DOHH2 (cell line): ENCODE measurements at regions not wholly inside any gene's neighbourhood (a gene's known extent, or its start where the extent isn't known, plus 50 kb on each side); places are given as distances from the start of the nearest gene placed in this dataset.

Experiments used
- H3F3A ChIP-seq: fragments of 200-600 bp; sonication (generic), shearing (Covaris generic); 2 replicates; pipeline ENCODE4 v1.6.0; 2016; ENCODE audit warnings: antibody characterized with exemption, mild to moderate bottlenecking; ENCODE audit not compliant: control insufficient read depth, insufficient read depth
- H3K27ac ChIP-seq: fragments of 200-600 bp; sonication (generic); 2 replicates; pipeline ENCODE4 v1.5.1; 2014; ENCODE audit warnings: low read depth, mild to moderate bottlenecking, low read length, moderate library complexity
- H3K27me3 ChIP-seq: fragments of 200-600 bp; sonication (generic); 2 replicates; pipeline ENCODE4 v1.6.1; 2014; ENCODE audit warnings: mild to moderate bottlenecking, low read length, mixed read lengths; ENCODE audit not compliant: control insufficient read depth
- H3K36me3 ChIP-seq: fragments of 200-600 bp; sonication (generic); 2 replicates; pipeline ENCODE4 v1.6.1; 2014; ENCODE audit warnings: mild to moderate bottlenecking, low read length, moderate library complexity, mixed read lengths; ENCODE audit not compliant: control insufficient read depth
- H3K4me1 ChIP-seq: fragments of 200-600 bp; sonication (generic); 2 replicates; pipeline ENCODE4 v1.6.1; 2014; ENCODE audit warnings: mild to moderate bottlenecking, low read length, mixed read lengths; ENCODE audit not compliant: control insufficient read depth
- H3K4me2 ChIP-seq: fragments of 200-600 bp; sonication (generic); 2 replicates; pipeline ENCODE4 v1.6.0; 2014; ENCODE audit warnings: mild to moderate bottlenecking, low read length, moderate library complexity
- H3K4me3 ChIP-seq: fragments of 200-600 bp; sonication (generic); 2 replicates; pipeline ENCODE4 v1.5.1; 2014; ENCODE audit warnings: mild to moderate bottlenecking, low read length, mixed read lengths
- H3K79me2 ChIP-seq: fragments of 200-600 bp; sonication (generic); 2 replicates; pipeline ENCODE4 v1.6.1; 2014; ENCODE audit warnings: mild to moderate bottlenecking, low read length, mixed read lengths; ENCODE audit not compliant: control insufficient read depth
- H3K9me2 ChIP-seq: fragments of 200-600 bp; sonication (generic); replicated peaks from 2 replicates; pipeline ENCODE4 v1.6.1; 2014; ENCODE audit warnings: mild to moderate bottlenecking, low read length, mixed read lengths; ENCODE audit not compliant: control insufficient read depth
- H3K9me3 ChIP-seq: fragments of 200-600 bp; sonication (generic); 2 replicates; pipeline ENCODE4 v1.6.1; 2014; ENCODE audit warnings: antibody characterized with exemption, low read length, mixed read lengths; ENCODE audit not compliant: control insufficient read depth, insufficient read depth
- H4K20me1 ChIP-seq: fragments of 200-600 bp; sonication (generic); 2 replicates; pipeline ENCODE4 v1.6.0; 2014; ENCODE audit warnings: low read depth, mild to moderate bottlenecking, antibody characterized with exemption, low read length, moderate library complexity; ENCODE audit not compliant: control insufficient read depth, insufficient read depth
- CTCF ChIP-seq: fragments of 200-600 bp; sonication (generic); IDR thresholded peaks from one replicate; pipeline ENCODE4 v1.5.1; 2014; ENCODE audit warnings: antibody characterized with exemption, mild to moderate bottlenecking, low read depth, low read length; ENCODE audit not compliant: poor library complexity, severe bottlenecking
- EZH2phosphoT487 ChIP-seq: fragments of 200-600 bp; sonication (generic); IDR thresholded peaks from 2 replicates; pipeline ENCODE4 v1.6.1; 2017; ENCODE audit warnings: borderline replicate concordance, mild to moderate bottlenecking, antibody characterized with exemption, low read length, moderate library complexity, mixed read lengths

- Histone ChIP-seq H3K4me3 (no peak overlapping the region), H3K27me3 (no peaks in the 10 kb centered on the region; the same call in 1 of the 2 replicates), H4K20me1 (no peaks in the 10 kb centered on the region), H3K27ac (no peak overlapping the region), H3K4me1 (no peaks in the 10 kb centered on the region), H3K9me3 (no peaks in the 10 kb centered on the region), H3K36me3 (no peaks in the 10 kb centered on the region), H3K4me2 (no peak overlapping the region), H3F3A (no peaks in the 10 kb centered on the region), H3K9me2 (no peaks in the 10 kb centered on the region), H3K79me2 (no peaks in the 10 kb centered on the region)
- TF ChIP-seq EZH2phosphoT487 (no peak), CTCF (no peak)
These were observed 545.5 kb upstream of the SLC8A1 start for GRCh38 chr2:40997362-40997761.

DNA sequence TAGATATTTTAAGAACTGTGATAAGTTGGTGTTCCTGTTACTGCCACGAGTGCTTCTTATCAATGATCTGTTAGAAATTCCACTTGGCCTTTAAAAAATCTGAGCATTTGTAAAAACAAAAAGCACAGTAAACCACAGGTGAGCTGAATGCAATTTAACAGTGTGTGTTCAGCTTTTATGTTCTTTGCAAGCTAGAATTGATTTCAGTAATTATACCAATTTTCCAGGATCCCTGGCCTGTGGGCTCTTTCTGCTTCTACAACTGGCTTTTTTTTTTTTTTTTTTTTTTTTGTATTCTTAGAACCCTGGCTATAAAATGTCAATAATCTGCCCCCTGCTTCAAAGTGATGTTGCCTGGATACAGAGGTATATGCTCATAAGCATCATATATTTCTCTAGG lies 548.5 kb upstream of the SLC8A1 start:
- H3K9me3 ChIP-seq = no peaks in the 10 kb centered on the region
- H4K20me1 ChIP-seq = no peaks in the 10 kb centered on the region
- H3K9me2 ChIP-seq = no peaks in the 10 kb centered on the region
- H3K27ac ChIP-seq = no peak overlapping the region
- H3K79me2 ChIP-seq = no peaks in the 10 kb centered on the region
- no peaks in the 10 kb centered on the region for H3F3A ChIP-seq
- H3K36me3 ChIP-seq = no peaks in the 10 kb centered on the region
- H3K27me3 ChIP-seq = no peaks in the 10 kb centered on the region; the same call in 1 of the 2 replicates
- no peaks in the 10 kb centered on the region for H3K4me1 ChIP-seq
- H3K4me2 ChIP-seq = no peak overlapping the region
- no peak for TF ChIP-seq CTCF
- H3K4me3 ChIP-seq = no peak overlapping the region

- Histone ChIP-seq H3K9me2 (no peaks in the 10 kb centered on the region), H3K4me2 (no peak overlapping the region), H3K4me3 (no peak overlapping the region), H3K36me3 (no peaks in the 10 kb centered on the region), H3K4me1 (no peaks in the 10 kb centered on the region), H3K79me2 (no peaks in the 10 kb centered on the region), H3K27ac (no peak overlapping the region), H3F3A (no peaks in the 10 kb centered on the region), H3K27me3 (no peaks in the 10 kb centered on the region; the same call in 1 of the 2 replicates), H3K9me3 (no peaks in the 10 kb centered on the region), H4K20me1 (no peaks in the 10 kb centered on the region)
- TF ChIP-seq CTCF (no peak), EZH2phosphoT487 (no peak)
These were observed 549.0 kb upstream of the SLC8A1 start for GRCh38 chr2:41000906-41001305.

- no peaks in the 10 kb centered on the region for H4K20me1 ChIP-seq
- no peak overlapping the region for H3K4me2 ChIP-seq
- TF ChIP-seq CTCF (no peak), EZH2phosphoT487 (no peak)
- no peaks in the 10 kb centered on the region for H3K9me2 ChIP-seq
- no peaks in the 10 kb centered on the region; the same call in 1 of the 2 replicates for H3K27me3 ChIP-seq
- H3K4me1 ChIP-seq = no peaks in the 10 kb centered on the region
- no peaks in the 10 kb centered on the region for H3K36me3 ChIP-seq
- H3K27ac ChIP-seq = no peak overlapping the region
- H3F3A ChIP-seq = no peaks in the 10 kb centered on the region
- no peak overlapping the region for H3K4me3 ChIP-seq
- H3K9me3 ChIP-seq = no peaks in the 10 kb centered on the region
- H3K79me2 ChIP-seq = no peaks in the 10 kb centered on the region
These were observed 552.8 kb upstream of the SLC8A1 start for GRCh38 chr2:41004700-41005099.
